Tibial artery (tissue), 4 donors: ENCODE measurements at regions not wholly inside any gene's neighbourhood (a gene's known extent, or its start where the extent isn't known, plus 50 kb on each side); places are given as distances from the start of the nearest gene placed in this dataset.
A peak's percentile ranks its signal among the peaks of the same experiment; 100 is the strongest.
"Not testable (repeated sequence)": the region's sequence is repeated elsewhere in the genome, so short reads cannot be mapped to it uniquely, and the experiment has no call there.

Experiments
- DNase-seq, 2 donors: peaks; one replicate each; pipeline ENCODE4 v3.0.0-alpha.2; 2019
- H3K27ac ChIP-seq, 2 donors: fragments of 200-600 bp; sonication (generic) in 1 of 2; 1 replicate in 1 of 2; 2 replicates in 1 of 2; pipeline ENCODE4 v1.5.1; 2018 to 2019; ENCODE audit warnings: mild to moderate bottlenecking in 1 of 2
- H3K27me3 ChIP-seq, 2 donors: fragments of 200-600 bp; sonication (generic) in 1 of 2; one replicate each; pipeline versions ENCODE4 v1.5.1 to v1.6.0; 2016 to 2019
- H3K36me3 ChIP-seq, 3 donors: fragments of 200-600 bp; sonication (generic) in 2 of 3; one replicate each; pipeline ENCODE4 v1.5.1; 2016 to 2019; ENCODE audit warnings: mild to moderate bottlenecking in 2 of 3
- H3K4me1 ChIP-seq, 4 donors: fragments of 200-600 bp; sonication (generic) in 2 of 4; 1 replicate in 3 of 4; 2 replicates in 1 of 4; pipeline ENCODE4 v1.5.1; 2016 to 2019
- H3K4me3 ChIP-seq, 2 donors: fragments of 200-600 bp; sonication (generic) in 1 of 2; 1 replicate in 1 of 2; 2 replicates in 1 of 2; pipeline ENCODE4 v1.5.1; 2018 to 2019; ENCODE audit warnings: mild to moderate bottlenecking in 2 of 2
- H3K9me3 ChIP-seq, 3 donors: fragments of 200-600 bp; sonication (generic) in 1 of 3; one replicate each; pipeline ENCODE4 v1.5.1; 2016 to 2019
- intact Hi-C: fragments of 100-400 bp; cut with DNase I; formaldehyde crosslinking; loops from one replicate; pipeline ENCODE4 v1.15.0; 2023; ENCODE audit warnings: low total_unique reads
- TF ChIP-seq, protein P1 (sequence below), 2 experiments: fragments of 200-600 bp in 1 of 2; fragments of 450-650 bp in 1 of 2; IDR thresholded peaks; one replicate each; pipeline ENCODE4 v1.5.1; 2017 to 2019; ENCODE audit warnings: antibody characterized with exemption in 2 of 2, mild to moderate bottlenecking in 1 of 2, moderate library complexity in 1 of 2

- TF ChIP-seq, protein P1, sequence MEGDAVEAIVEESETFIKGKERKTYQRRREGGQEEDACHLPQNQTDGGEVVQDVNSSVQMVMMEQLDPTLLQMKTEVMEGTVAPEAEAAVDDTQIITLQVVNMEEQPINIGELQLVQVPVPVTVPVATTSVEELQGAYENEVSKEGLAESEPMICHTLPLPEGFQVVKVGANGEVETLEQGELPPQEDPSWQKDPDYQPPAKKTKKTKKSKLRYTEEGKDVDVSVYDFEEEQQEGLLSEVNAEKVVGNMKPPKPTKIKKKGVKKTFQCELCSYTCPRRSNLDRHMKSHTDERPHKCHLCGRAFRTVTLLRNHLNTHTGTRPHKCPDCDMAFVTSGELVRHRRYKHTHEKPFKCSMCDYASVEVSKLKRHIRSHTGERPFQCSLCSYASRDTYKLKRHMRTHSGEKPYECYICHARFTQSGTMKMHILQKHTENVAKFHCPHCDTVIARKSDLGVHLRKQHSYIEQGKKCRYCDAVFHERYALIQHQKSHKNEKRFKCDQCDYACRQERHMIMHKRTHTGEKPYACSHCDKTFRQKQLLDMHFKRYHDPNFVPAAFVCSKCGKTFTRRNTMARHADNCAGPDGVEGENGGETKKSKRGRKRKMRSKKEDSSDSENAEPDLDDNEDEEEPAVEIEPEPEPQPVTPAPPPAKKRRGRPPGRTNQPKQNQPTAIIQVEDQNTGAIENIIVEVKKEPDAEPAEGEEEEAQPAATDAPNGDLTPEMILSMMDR (IDR thresholded peaks at IDR 0.05) = no peak
- Histone ChIP-seq H3K36me3 (no peaks in the 10 kb centered on the region), H3K9me3 (peaks cover 0 to 8% (median 7%) of the 10 kb centered on the region in 3 donors), H3K27me3 (peaks cover 0 to 24% of the 10 kb centered on the region in 2 donors), H3K4me3 (no peak overlapping the region), H3K4me1 (no peaks in the 10 kb centered on the region), H3K27ac (no peak overlapping the region)
- DNase-seq = peak in 1 of 2 donors; percentile 6
- intact Hi-C loops = no loop called here
Observed at GRCh38 chr14:103243764-103244737, 90.0 kb upstream of the EIF5 start.

GRCh38 chr14:103245624-103246031, 88.4 kb upstream of the EIF5 start:
- H3K4me3 ChIP-seq, H3K4me1 ChIP-seq, intact Hi-C loops, H3K9me3 ChIP-seq, H3K36me3 ChIP-seq, H3K27ac ChIP-seq: not testable (repeated sequence)
- peak in 1 of 2 donors; percentile 3 for DNase-seq
- H3K27me3 ChIP-seq = peaks cover 0 to 26% of the 10 kb centered on the region in 2 donors

- Histone ChIP-seq H3K27ac (no peak overlapping the region), H3K27me3 (peaks cover 0 to 23% of the 10 kb centered on the region in 2 donors)
Observed at GRCh38 chr14:103246070-103246469, 88.0 kb upstream of the EIF5 start.

GRCh38 chr14:103247169-103247606, 86.8 kb upstream of the EIF5 start:
- Histone ChIP-seq H3K36me3 (no peaks in the 10 kb centered on the region), H3K27ac (no peak overlapping the region), H3K27me3 (peaks cover 0 to 18% of the 10 kb centered on the region in 2 donors), H3K9me3 (no peaks in the 10 kb centered on the region), H3K4me3 (no peak overlapping the region), H3K4me1 (no peaks in the 10 kb centered on the region)
- intact Hi-C loops = no loop called here
- TF ChIP-seq, protein P1 (IDR thresholded peaks at IDR 0.05) = no peak
- DNase-seq = no peak

More at GRCh38 chr14:103246070-103246469, 88.0 kb upstream of the EIF5 start:
- no peaks in the 10 kb centered on the region for H3K4me1 ChIP-seq
- H3K4me3 ChIP-seq = no peak overlapping the region
- TF ChIP-seq, protein P1 (IDR thresholded peaks at IDR 0.05) = no peak
- DNase-seq = no peak
- no peaks in the 10 kb centered on the region for H3K36me3 ChIP-seq
- no peaks in the 10 kb centered on the region for H3K9me3 ChIP-seq
- intact Hi-C loops = no loop called here

DNA sequence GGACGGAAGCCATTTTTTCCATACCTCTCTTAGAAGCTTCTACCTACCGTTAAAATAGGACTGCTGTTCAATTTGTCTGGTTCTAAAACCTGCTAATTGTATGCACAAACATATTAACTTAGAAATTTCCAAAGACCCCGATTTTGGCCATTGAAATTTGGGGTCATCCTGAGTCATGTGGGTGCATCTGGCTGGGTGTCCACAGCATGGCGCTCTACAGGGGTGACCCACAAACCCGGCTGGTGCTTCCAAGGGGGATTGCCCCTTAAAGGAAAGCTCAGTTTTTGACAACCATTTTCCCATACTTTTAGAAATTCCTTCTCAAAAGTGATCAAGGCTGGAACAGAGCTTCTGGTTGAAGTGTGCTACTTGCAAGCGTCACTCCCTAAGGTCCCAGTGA, 83.9 kb upstream of the EIF5 start:
- H3K27me3 ChIP-seq = peaks cover 0 to 18% of the 10 kb centered on the region in 2 donors
- H3K4me3 ChIP-seq = no peak overlapping the region
- H3K9me3 ChIP-seq = no peaks in the 10 kb centered on the region
- TF ChIP-seq, protein P1 (IDR thresholded peaks at IDR 0.05) = no peak
- intact Hi-C loops = no loop called here
- no peaks in the 10 kb centered on the region for H3K4me1 ChIP-seq
- no peaks in the 10 kb centered on the region for H3K36me3 ChIP-seq
- no peak overlapping the region for H3K27ac ChIP-seq
- no peak for DNase-seq

DNA sequence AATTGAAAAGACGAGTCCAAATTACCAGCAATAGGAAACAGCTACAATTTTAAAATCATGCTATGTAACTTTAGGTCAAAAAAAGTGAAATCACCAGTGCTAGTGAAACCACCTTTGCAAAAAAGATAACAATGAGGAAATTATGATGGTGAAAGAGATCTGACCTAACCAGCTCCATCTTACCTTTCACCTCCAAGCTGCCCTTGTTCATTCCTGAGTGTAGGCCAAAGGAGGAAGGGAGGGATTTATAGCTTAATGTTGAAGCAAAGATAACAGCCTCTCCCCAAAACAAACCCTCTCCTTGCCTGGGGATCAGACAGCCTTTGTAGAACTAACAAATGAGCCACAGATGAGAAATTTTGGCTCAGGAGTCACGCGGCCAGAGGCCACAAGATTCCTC, 83.2 kb upstream of the EIF5 start:
- Histone ChIP-seq H3K27me3 (peaks cover 0 to 18% of the 10 kb centered on the region in 2 donors), H3K36me3 (no peaks in the 10 kb centered on the region), H3K4me1 (no peaks in the 10 kb centered on the region), H3K9me3 (no peaks in the 10 kb centered on the region), H3K4me3 (no peak overlapping the region), H3K27ac (no peak overlapping the region)
- TF ChIP-seq, protein P1 (IDR thresholded peaks at IDR 0.05) = no peak
- no peak for DNase-seq
- intact Hi-C loops = no loop called here
